Activated CD8-positive, alpha-beta memory T cell treated with anti-CD3 and anti-CD28 coated beads for 36 hours (primary cell): ENCODE measurements at regions not wholly inside any gene's neighbourhood (a gene's known extent, or its start where the extent isn't known, plus 50 kb on each side); places are given as distances from the start of the nearest gene placed in this dataset.
"Not testable (repeated sequence)": the region's sequence is repeated elsewhere in the genome, so short reads cannot be mapped to it uniquely, and the experiment has no call there.

Experiments
- CTCF ChIA-PET: fragments of 350-600 bp; sonication (Branson Sonifier 250); formaldehyde crosslinking; loops from one replicate; lab custom pipeline; 2021; ENCODE audit warnings: antibody characterized with exemption; lab: Charles Lee
- POLR2A ChIA-PET: fragments of 350-600 bp; sonication (Branson Sonifier 250); formaldehyde crosslinking; loops from one replicate; lab custom pipeline; 2021; ENCODE audit warnings: antibody characterized with exemption; lab: Charles Lee

GRCh38 chr3:63089007-63089750, 188.9 kb upstream of the SYNPR start:
- POLR2A ChIA-PET = no interaction called here
- CTCF ChIA-PET = no interaction called here

GRCh38 chr3:63089751-63090132, 188.4 kb upstream of the SYNPR start:
- CTCF ChIA-PET = no interaction called here
- POLR2A ChIA-PET = no interaction called here

GRCh38 chr3:63090656-63091055, 187.5 kb upstream of the SYNPR start:
- ChIA-PET POLR2A (no interaction called here), CTCF (no interaction called here)

GRCh38 chr3:63092515-63092914, 185.6 kb upstream of the SYNPR start:
- ChIA-PET CTCF (no interaction called here), POLR2A (no interaction called here)

- ChIA-PET POLR2A (no interaction called here), CTCF (no interaction called here)
Observed at GRCh38 chr3:63094642-63095408, 183.3 kb upstream of the SYNPR start.

- ChIA-PET POLR2A (no interaction called here), CTCF (no interaction called here)
Observed at GRCh38 chr3:63096248-63097058, 181.7 kb upstream of the SYNPR start.

GRCh38 chr3:63097396-63097795, 180.7 kb upstream of the SYNPR start:
- POLR2A ChIA-PET = no interaction called here
- CTCF ChIA-PET = no interaction called here

GRCh38 chr3:63116922-63117321, 161.2 kb upstream of the SYNPR start:
- POLR2A ChIA-PET = no interaction called here
- CTCF ChIA-PET = no interaction called here

- POLR2A ChIA-PET = no interaction called here
- CTCF ChIA-PET = no interaction called here
Observed at GRCh38 chr3:63124090-63124489, 154.0 kb upstream of the SYNPR start.

- POLR2A ChIA-PET = no interaction called here
- CTCF ChIA-PET = no interaction called here
Observed at GRCh38 chr3:63126530-63126929, 151.6 kb upstream of the SYNPR start.

GRCh38 chr3:63128380-63128779, 149.7 kb upstream of the SYNPR start:
- CTCF ChIA-PET = no interaction called here
- POLR2A ChIA-PET = no interaction called here

- POLR2A ChIA-PET = no interaction called here
- CTCF ChIA-PET = no interaction called here
Observed at GRCh38 chr3:63130625-63131024, 147.5 kb upstream of the SYNPR start.

- CTCF ChIA-PET = interaction anchor here (1.3 kb wide), 1 partner anchor 13 kb away, joined by 3 read pairs; no protein-coding TSS in a partner anchor
Observed at GRCh38 chr3:63132461-63133250, 145.5 kb upstream of the SYNPR start.

GRCh38 chr3:63135367-63135766, 142.7 kb upstream of the SYNPR start:
- ChIA-PET POLR2A (no interaction called here), CTCF (no interaction called here)

More at GRCh38 chr3:63132461-63133250, 145.5 kb upstream of the SYNPR start:
- POLR2A ChIA-PET = no interaction called here

- CTCF ChIA-PET, POLR2A ChIA-PET: not testable (repeated sequence)
Observed at GRCh38 chr3:63136249-63136648, 141.9 kb upstream of the SYNPR start.

GRCh38 chr3:63142681-63143080, 135.4 kb upstream of the SYNPR start:
- POLR2A ChIA-PET = no interaction called here
- CTCF ChIA-PET = no interaction called here

- ChIA-PET POLR2A (no interaction called here), CTCF (no interaction called here)
Observed at GRCh38 chr3:63146154-63146553, 132.0 kb upstream of the SYNPR start.

GRCh38 chr3:63150880-63151279, 127.2 kb upstream of the SYNPR start:
- POLR2A ChIA-PET = no interaction called here

GRCh38 chr3:63151897-63152296, 126.2 kb upstream of the SYNPR start:
- ChIA-PET POLR2A (no interaction called here), CTCF (no interaction called here)

More at GRCh38 chr3:63150880-63151279, 127.2 kb upstream of the SYNPR start:
- CTCF ChIA-PET = no interaction called here
